ENCODE measurements at regions not wholly inside any gene's neighbourhood (a gene's known extent, or its start where the extent isn't known, plus 50 kb on each side); places are given as distances from the start of the nearest gene placed in this dataset.

GRCh38 chr14:97058074-97058467 is 260.9 kb downstream of the VRK1 start:
- TF ChIP-seq CTCF (IDR thresholded peaks at IDR 0.05), result no peak
- no peak for TF ChIP-seq POLR2AphosphoS5 (IDR thresholded peaks at IDR 0.05)
- TF ChIP-seq POLR2A (IDR thresholded peaks at IDR 0.05), result no peak
- no peak for TF ChIP-seq EP300 (IDR thresholded peaks at IDR 0.05)

All from suprapubic skin (tissue), 4 donors.